Activated CD8-positive, alpha-beta T cell treated with anti-CD3 and anti-CD28 coated beads for 36 hours (primary cell): ENCODE measurements at regions not wholly inside any gene's neighbourhood (a gene's known extent, or its start where the extent isn't known, plus 50 kb on each side); places are given as distances from the start of the nearest gene placed in this dataset.

ENCODE experiments used
- ATAC-seq: fragments of 200-7000 bp; cut with Tn5 transposase; one replicate; pipeline ENCODE4 v1.10.0; 2021; ENCODE audit warnings: mild to moderate bottlenecking, moderate library complexity
- CTCF ChIA-PET: fragments of 350-600 bp; sonication (Branson Sonifier 250); formaldehyde crosslinking; loops from one replicate; lab custom pipeline; 2021; ENCODE audit warnings: antibody characterized with exemption; lab: Charles Lee
- POLR2A ChIA-PET: fragments of 350-600 bp; sonication (Branson Sonifier 250); formaldehyde crosslinking; loops from one replicate; lab custom pipeline; 2021; ENCODE audit warnings: antibody characterized with exemption; lab: Charles Lee
- DNase-seq: peaks from one replicate; pipeline ENCODE4 v3.0.0-alpha.2; 2020
- H3K27ac Mint-ChIP-seq: one replicate; pipeline ENCODE4 v1.8.0; 2021; ENCODE audit warnings: mild to moderate bottlenecking, mixed read lengths
- H3K27me3 Mint-ChIP-seq: one replicate; pipeline ENCODE4 v1.8.0; 2021; ENCODE audit warnings: mixed read lengths
- H3K36me3 Mint-ChIP-seq: one replicate; pipeline ENCODE4 v1.8.0; 2021; ENCODE audit warnings: low read depth, mixed read lengths
- H3K4me1 Mint-ChIP-seq: one replicate; pipeline ENCODE4 v1.8.0; 2021; ENCODE audit warnings: low read depth, mixed read lengths
- H3K4me3 Mint-ChIP-seq: one replicate; pipeline ENCODE4 v1.8.0; 2021; ENCODE audit warnings: mild to moderate bottlenecking, moderate library complexity, mixed read lengths
- H3K9me3 Mint-ChIP-seq: one replicate; pipeline ENCODE4 v1.8.0; 2021; ENCODE audit warnings: mixed read lengths
- intact Hi-C: fragments of 100-400 bp; cut with micrococcal nuclease; formaldehyde crosslinking; loops from one replicate; pipeline ENCODE4 v1.10.0; 2022
- TF ChIP-seq, protein P1 (sequence below): fragments of 200-600 bp; IDR thresholded peaks from one replicate; pipeline ENCODE4 v1.8.0; 2022; ENCODE audit warnings: antibody characterized with exemption, mild to moderate bottlenecking

DNA sequence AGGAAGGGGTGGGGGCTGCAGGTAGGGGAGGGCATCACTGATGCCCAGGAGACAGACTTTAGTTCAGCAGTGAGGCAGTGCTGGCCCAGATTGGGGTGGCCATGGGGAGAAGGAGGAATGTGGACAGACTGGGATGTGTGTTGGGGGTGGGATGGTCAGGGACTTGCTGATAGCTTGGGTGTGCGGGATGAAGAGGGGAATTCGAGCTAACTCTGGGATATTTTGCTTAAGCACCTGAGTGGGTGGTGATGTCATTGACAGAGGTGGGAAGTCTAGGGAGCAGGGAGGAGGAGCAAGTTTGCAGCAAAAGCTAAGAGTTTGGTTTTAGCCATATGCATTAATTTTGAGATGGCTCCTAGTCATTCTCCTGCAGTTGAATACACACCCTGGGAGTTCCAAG, 207.5 kb downstream of the RPLP1 start:
- Mint-ChIP-seq H3K4me1 (peaks cover 2% of the 10 kb centered on the region), H3K27me3 (peaks cover 3% of the 10 kb centered on the region), H3K36me3 (no peaks in the 10 kb centered on the region), H3K9me3 (no peaks in the 10 kb centered on the region), H3K4me3 (no peak overlapping the region), H3K27ac (no peak overlapping the region)
- DNase-seq (no peak), ATAC-seq (no peak)
- TF ChIP-seq, protein P1, sequence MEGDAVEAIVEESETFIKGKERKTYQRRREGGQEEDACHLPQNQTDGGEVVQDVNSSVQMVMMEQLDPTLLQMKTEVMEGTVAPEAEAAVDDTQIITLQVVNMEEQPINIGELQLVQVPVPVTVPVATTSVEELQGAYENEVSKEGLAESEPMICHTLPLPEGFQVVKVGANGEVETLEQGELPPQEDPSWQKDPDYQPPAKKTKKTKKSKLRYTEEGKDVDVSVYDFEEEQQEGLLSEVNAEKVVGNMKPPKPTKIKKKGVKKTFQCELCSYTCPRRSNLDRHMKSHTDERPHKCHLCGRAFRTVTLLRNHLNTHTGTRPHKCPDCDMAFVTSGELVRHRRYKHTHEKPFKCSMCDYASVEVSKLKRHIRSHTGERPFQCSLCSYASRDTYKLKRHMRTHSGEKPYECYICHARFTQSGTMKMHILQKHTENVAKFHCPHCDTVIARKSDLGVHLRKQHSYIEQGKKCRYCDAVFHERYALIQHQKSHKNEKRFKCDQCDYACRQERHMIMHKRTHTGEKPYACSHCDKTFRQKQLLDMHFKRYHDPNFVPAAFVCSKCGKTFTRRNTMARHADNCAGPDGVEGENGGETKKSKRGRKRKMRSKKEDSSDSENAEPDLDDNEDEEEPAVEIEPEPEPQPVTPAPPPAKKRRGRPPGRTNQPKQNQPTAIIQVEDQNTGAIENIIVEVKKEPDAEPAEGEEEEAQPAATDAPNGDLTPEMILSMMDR, result no peak
- ChIA-PET CTCF (no interaction called here), POLR2A (no interaction called here)
- intact Hi-C loops, result no loop called here

DNA sequence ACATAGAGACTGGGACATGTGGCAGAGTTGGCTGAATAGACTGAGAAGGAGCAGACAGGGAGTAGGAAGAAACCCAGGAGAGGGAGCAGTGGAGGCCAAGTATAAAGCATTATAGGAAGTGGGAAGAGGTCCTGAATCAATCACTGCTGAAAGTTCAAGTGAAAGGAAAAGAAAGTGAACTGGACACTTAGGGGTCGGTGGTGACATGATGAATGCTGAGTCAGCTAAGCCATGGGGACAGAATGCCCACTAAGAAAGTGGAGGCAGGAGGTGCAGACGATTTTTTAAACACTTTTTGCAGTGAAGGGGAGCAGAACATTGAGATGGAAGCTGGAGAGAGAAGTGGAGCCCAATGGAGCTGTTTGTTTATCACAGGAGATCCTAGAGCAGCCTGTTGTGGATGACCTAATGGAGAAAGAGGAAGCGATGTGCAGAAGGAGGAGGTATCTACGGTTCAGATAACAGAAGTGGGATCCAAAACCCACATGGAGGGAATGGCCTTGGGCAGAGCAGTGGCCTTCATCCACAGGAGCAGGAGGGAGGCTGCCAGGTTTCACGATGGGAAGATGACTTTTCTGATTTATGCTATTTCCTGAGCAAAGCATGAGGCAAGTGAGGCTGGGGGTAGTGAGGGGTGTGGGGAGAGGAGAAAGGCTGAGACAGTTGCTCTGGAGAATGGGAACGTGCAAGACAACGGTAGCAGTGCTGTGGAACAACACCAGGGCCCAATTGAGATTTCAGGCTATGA, 208.2 kb downstream of the RPLP1 start:
- ChIA-PET POLR2A (no interaction called here), CTCF (no interaction called here)
- Mint-ChIP-seq H3K9me3 (no peaks in the 10 kb centered on the region), H3K27ac (no peak overlapping the region), H3K4me1 (peaks cover 8% of the 10 kb centered on the region), H3K36me3 (no peaks in the 10 kb centered on the region), H3K4me3 (no peak overlapping the region), H3K27me3 (peaks cover 3% of the 10 kb centered on the region)
- intact Hi-C loops, result no loop called here
- ATAC-seq (no peak), DNase-seq (no peak)
- TF ChIP-seq, protein P1, result no peak

DNA sequence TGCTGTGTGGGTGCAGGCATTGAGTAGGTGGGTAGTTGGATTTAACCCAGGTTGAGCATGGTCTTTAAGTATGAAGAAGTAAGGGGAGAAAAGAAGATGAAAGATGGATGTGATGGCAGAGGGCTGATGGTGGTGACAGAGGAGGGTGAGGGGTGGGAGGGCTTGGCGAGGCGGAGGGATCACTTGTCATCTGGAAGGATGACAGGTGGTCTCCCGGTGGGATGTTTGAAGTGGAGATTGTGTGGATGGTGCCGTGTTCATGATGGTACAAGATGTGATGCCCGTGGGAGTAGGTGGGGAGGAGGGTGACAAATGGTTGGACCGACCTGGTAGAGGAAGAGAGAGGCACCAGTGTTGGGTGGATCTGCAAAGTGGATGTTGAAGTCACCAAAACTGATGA, 208.8 kb downstream of the RPLP1 start:
- H3K4me3 Mint-ChIP-seq, result no peak overlapping the region
- intact Hi-C loops, result no loop called here
- TF ChIP-seq, protein P1, result no peak
- ATAC-seq, result no peak
- H3K4me1 Mint-ChIP-seq, result peaks cover 13% of the 10 kb centered on the region
- no peak for DNase-seq
- POLR2A ChIA-PET, result no interaction called here
- no peak overlapping the region for H3K27ac Mint-ChIP-seq
- H3K9me3 Mint-ChIP-seq, result no peaks in the 10 kb centered on the region
- CTCF ChIA-PET, result no interaction called here
- peaks cover 3% of the 10 kb centered on the region for H3K27me3 Mint-ChIP-seq
- no peaks in the 10 kb centered on the region for H3K36me3 Mint-ChIP-seq

DNA sequence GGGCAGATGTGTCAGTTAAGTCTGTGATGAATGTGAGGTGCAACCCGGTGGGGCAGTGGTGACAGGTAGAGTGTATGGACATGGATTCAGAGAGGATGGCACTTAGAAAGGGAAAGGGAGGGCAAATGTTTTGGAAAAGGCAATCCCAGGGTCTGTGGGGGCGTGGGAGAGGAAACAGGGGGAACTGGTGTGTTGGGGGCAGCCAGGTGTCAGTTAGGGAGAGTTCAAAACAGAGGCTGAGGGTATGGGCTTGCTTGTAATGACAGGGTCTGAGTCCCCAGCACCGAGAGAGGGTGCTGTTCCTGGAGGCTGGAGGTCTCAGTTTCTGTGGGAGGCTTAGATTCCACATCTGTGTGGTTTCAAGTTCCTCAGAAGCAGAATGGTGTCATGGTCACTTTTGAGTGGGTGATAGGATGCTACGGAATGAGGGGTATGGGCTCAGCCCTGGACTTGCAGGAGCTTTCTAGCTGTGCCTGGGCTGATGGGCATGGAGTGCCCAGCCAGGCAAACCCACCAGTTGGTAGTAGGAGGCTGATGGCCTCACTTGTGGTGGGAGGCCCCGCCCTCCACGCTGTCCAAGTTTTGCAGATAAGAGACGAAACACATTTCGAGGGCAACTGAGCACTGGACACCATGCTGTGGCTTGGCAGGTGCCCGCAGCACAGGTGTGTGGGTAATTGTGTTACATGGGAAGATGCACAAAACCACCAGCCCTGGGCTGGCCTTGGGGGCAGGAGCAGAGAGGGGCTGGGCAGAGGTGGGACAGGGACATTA, 209.4 kb downstream of the RPLP1 start:
- POLR2A ChIA-PET, result no interaction called here
- no peak for DNase-seq

DNA sequence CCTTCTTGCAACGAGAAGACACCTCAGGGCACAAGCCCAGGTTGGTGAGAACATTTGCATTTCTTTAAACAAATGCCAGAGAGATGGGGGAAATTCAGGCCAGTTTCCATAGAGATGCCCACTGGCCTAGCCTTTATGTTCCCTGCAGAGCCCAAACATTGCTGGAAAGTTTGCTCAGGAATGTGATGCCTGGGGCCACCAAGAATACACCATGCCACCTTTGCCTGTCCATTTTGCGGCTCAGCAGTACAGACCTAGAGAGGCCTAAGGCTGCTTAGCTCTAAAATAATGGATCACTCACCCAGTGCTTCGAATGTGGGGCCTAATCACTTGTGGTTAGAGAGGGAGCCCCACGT, 210.0 kb downstream of the RPLP1 start:
- H3K4me3 Mint-ChIP-seq, result no peak overlapping the region
- intact Hi-C loops, result no loop called here
- POLR2A ChIA-PET, result no interaction called here
- no peak for ATAC-seq
- peaks cover 3% of the 10 kb centered on the region for H3K27me3 Mint-ChIP-seq
- H3K36me3 Mint-ChIP-seq, result no peaks in the 10 kb centered on the region
- peaks cover 23% of the 10 kb centered on the region for H3K4me1 Mint-ChIP-seq
- TF ChIP-seq, protein P1, result no peak
- no peaks in the 10 kb centered on the region for H3K9me3 Mint-ChIP-seq
- CTCF ChIA-PET, result no interaction called here
- no peak overlapping the region for H3K27ac Mint-ChIP-seq
- no peak for DNase-seq

More for the DNA sequence above, 209.4 kb downstream of the RPLP1 start:
- Mint-ChIP-seq H3K4me3 (no peak overlapping the region), H3K9me3 (no peaks in the 10 kb centered on the region), H3K27ac (no peak overlapping the region), H3K27me3 (peaks cover 3% of the 10 kb centered on the region), H3K36me3 (no peaks in the 10 kb centered on the region), H3K4me1 (peaks cover 19% of the 10 kb centered on the region)
- ATAC-seq, result no peak
- TF ChIP-seq, protein P1, result no peak
- intact Hi-C loops, result no loop called here
- CTCF ChIA-PET, result no interaction called here
